Activated CD8-positive, alpha-beta T cell treated with anti-CD3 and anti-CD28 coated beads, Interleukin-2, amount 10 ng/mL, durations not matched to agents 7 days and 5 days (primary cell): ENCODE measurements at regions not wholly inside any gene's neighbourhood (a gene's known extent, or its start where the extent isn't known, plus 50 kb on each side); places are given as distances from the start of the nearest gene placed in this dataset.
"Not testable (repeated sequence)": the region's sequence is repeated elsewhere in the genome, so short reads cannot be mapped to it uniquely, and the experiment has no call there.

Source experiments
- ATAC-seq: fragments of 150-1000 bp; cut with Tn5 transposase; one replicate; pipeline ENCODE4 v1.10.0; 2021; ENCODE audit warnings: moderate library complexity
- CTCF ChIA-PET: fragments of 350-600 bp; sonication (Branson Sonifier 250); formaldehyde crosslinking; loops from one replicate; lab custom pipeline; 2021; ENCODE audit warnings: antibody characterized with exemption; lab: Charles Lee
- POLR2A ChIA-PET: fragments of 350-600 bp; sonication (Branson Sonifier 250); formaldehyde crosslinking; loops from one replicate; lab custom pipeline; 2021; ENCODE audit warnings: antibody characterized with exemption; lab: Charles Lee
- DNase-seq: peaks from one replicate; pipeline ENCODE4 v3.0.0-alpha.2; 2020
- H3K27ac Mint-ChIP-seq: one replicate; pipeline ENCODE4 v1.8.0; 2021; ENCODE audit warnings: mild to moderate bottlenecking, mixed read lengths
- H3K27me3 Mint-ChIP-seq: one replicate; pipeline ENCODE4 v1.8.0; 2021; ENCODE audit warnings: low read depth, mixed read lengths
- H3K36me3 Mint-ChIP-seq: one replicate; pipeline ENCODE4 v1.8.0; 2021; ENCODE audit warnings: low read depth, mixed read lengths
- H3K4me1 Mint-ChIP-seq: one replicate; pipeline ENCODE4 v1.8.0; 2021; ENCODE audit warnings: low read depth, mixed read lengths
- H3K4me3 Mint-ChIP-seq: one replicate; pipeline ENCODE4 v1.8.0; 2021; ENCODE audit warnings: mild to moderate bottlenecking, mixed read lengths
- H3K9me3 Mint-ChIP-seq: one replicate; pipeline ENCODE4 v1.8.0; 2022; ENCODE audit warnings: mixed read lengths; ENCODE audit not compliant: insufficient read depth

GRCh38 chr10:52950578-52950977 lies 178.0 kb upstream of the MBL2 start:
- H3K27me3 Mint-ChIP-seq = no peaks in the 10 kb centered on the region
- no peak for ATAC-seq
- peaks cover 13% of the 10 kb centered on the region for H3K9me3 Mint-ChIP-seq

DNA sequence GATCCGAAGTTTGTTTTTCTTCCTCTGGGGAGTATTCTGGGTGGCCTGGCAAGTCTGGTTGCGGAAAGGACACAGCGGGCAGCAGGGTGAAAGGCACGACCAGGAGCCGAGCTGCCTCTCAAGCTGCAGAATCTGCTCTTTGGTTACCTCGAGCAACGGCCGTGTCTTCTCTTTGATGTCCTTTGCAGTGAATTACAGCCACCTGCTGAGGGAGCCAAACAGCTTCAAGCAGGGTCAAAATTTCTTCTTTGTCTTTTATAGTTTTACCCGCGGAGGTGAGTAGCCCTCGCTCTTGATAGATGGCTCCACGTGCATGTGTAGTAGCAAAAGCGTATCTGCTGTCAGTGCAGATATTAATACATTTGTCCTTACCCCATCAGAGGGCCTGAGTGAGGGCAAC lies 177.3 kb upstream of the MBL2 start:
- Mint-ChIP-seq H3K9me3 (peaks cover 13% of the 10 kb centered on the region), H3K4me3 (no peak overlapping the region), H3K27me3 (no peaks in the 10 kb centered on the region), H3K27ac (no peak overlapping the region), H3K36me3 (no peaks in the 10 kb centered on the region), H3K4me1 (no peaks in the 10 kb centered on the region)
- POLR2A ChIA-PET = no interaction called here
- DNase-seq = no peak
- CTCF ChIA-PET = no interaction called here
- ATAC-seq = no peak

More at GRCh38 chr10:52950578-52950977, 178.0 kb upstream of the MBL2 start:
- Mint-ChIP-seq H3K36me3 (no peaks in the 10 kb centered on the region), H3K4me1 (no peaks in the 10 kb centered on the region), H3K4me3 (no peak overlapping the region), H3K27ac (no peak overlapping the region)
- POLR2A ChIA-PET = no interaction called here
- DNase-seq = no peak
- CTCF ChIA-PET = no interaction called here

GRCh38 chr10:52946486-52946885 lies 173.9 kb upstream of the MBL2 start:
- Mint-ChIP-seq H3K27ac (no peak overlapping the region), H3K9me3 (peaks cover 8% of the 10 kb centered on the region), H3K4me1 (no peaks in the 10 kb centered on the region), H3K4me3 (no peak overlapping the region), H3K27me3 (no peaks in the 10 kb centered on the region), H3K36me3 (no peaks in the 10 kb centered on the region)
- POLR2A ChIA-PET = no interaction called here
- no peak for ATAC-seq
- no peak for DNase-seq
- CTCF ChIA-PET = no interaction called here

DNA sequence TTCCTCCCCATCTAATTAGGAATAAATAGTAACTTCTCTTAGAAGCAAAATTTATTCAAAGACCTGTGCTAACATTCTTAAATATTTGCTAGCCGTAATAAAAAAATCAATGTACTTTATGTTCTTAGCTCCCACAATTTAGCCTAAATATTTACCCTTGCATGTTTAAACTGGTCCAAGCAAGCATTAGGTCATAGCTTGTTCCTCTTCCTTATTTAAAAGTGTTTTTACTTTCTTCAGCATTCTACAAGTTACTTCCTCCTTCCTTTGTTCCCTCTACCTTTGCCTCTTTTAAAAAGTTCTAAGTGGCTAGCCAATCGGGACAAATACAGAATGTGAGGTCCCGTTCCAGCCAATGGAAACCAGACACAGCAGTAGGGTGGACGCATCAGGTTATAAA lies 172.9 kb upstream of the MBL2 start:
- H3K9me3 Mint-ChIP-seq, H3K4me3 Mint-ChIP-seq, H3K36me3 Mint-ChIP-seq, DNase-seq, H3K27me3 Mint-ChIP-seq, CTCF ChIA-PET, H3K4me1 Mint-ChIP-seq, POLR2A ChIA-PET, H3K27ac Mint-ChIP-seq, ATAC-seq: not testable (repeated sequence)

- CTCF ChIA-PET = no interaction called here
Observed at GRCh38 chr10:52940921-52941320, 168.3 kb upstream of the MBL2 start.

GRCh38 chr10:52939894-52940293 lies 167.3 kb upstream of the MBL2 start:
- ATAC-seq (no peak), DNase-seq (no peak)
- Mint-ChIP-seq H3K4me3 (no peak overlapping the region), H3K9me3 (no peaks in the 10 kb centered on the region), H3K27ac (no peak overlapping the region), H3K4me1 (no peaks in the 10 kb centered on the region), H3K27me3 (no peaks in the 10 kb centered on the region), H3K36me3 (no peaks in the 10 kb centered on the region)
- ChIA-PET POLR2A (no interaction called here), CTCF (no interaction called here)

More at GRCh38 chr10:52940921-52941320, 168.3 kb upstream of the MBL2 start:
- ATAC-seq (no peak), DNase-seq (no peak)
- POLR2A ChIA-PET = no interaction called here
- H3K4me1 Mint-ChIP-seq = no peaks in the 10 kb centered on the region
- no peak overlapping the region for H3K4me3 Mint-ChIP-seq
- H3K9me3 Mint-ChIP-seq = no peaks in the 10 kb centered on the region
- no peak overlapping the region for H3K27ac Mint-ChIP-seq
- no peaks in the 10 kb centered on the region for H3K36me3 Mint-ChIP-seq
- no peaks in the 10 kb centered on the region for H3K27me3 Mint-ChIP-seq

GRCh38 chr10:52933748-52934147 lies 161.2 kb upstream of the MBL2 start:
- Mint-ChIP-seq H3K4me1 (no peaks in the 10 kb centered on the region), H3K9me3 (no peaks in the 10 kb centered on the region), H3K4me3 (no peak overlapping the region), H3K27me3 (no peaks in the 10 kb centered on the region), H3K27ac (no peak overlapping the region), H3K36me3 (no peaks in the 10 kb centered on the region)
- no peak for DNase-seq
- POLR2A ChIA-PET = no interaction called here
- CTCF ChIA-PET = no interaction called here
- ATAC-seq = no peak

- H3K9me3 Mint-ChIP-seq = no peaks in the 10 kb centered on the region
- no peaks in the 10 kb centered on the region for H3K27me3 Mint-ChIP-seq
- POLR2A ChIA-PET = no interaction called here
- DNase-seq = no peak
- no peaks in the 10 kb centered on the region for H3K4me1 Mint-ChIP-seq
- no peak overlapping the region for H3K4me3 Mint-ChIP-seq
- H3K27ac Mint-ChIP-seq = no peak overlapping the region
- no peak for ATAC-seq
- CTCF ChIA-PET = no interaction called here
- no peaks in the 10 kb centered on the region for H3K36me3 Mint-ChIP-seq
Observed at GRCh38 chr10:52927678-52928077, 155.1 kb upstream of the MBL2 start.

- no peak for ATAC-seq
- CTCF ChIA-PET = no interaction called here
Observed at GRCh38 chr10:52923520-52923919, 150.9 kb upstream of the MBL2 start.

DNA sequence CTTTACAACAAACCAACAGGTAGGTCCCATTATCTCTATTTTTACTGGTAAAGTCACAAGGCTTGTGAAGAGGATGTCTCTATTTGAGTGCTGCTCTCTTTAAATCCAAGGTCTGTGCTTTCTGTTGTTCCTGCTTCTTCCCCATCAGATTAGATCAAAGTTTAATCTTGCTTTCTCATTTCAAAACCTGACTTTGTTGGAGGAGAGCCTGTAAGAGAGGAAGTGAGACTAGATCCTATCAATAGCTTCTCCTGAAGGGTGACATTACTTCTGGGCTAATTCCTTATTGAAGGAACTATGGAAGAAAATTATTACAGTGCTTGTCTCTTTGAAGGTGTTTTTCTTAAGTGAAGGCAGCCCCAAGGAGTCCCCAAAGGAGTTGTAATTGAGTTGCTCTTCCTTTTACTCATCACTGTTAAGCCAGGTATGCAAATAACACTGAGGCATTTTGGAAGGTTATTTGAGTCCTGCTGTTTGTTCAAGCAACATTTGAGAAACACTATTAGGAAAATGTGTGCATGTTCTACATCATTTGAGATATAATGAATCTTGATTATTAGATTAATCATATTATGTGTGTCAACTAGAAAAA lies 146.2 kb upstream of the MBL2 start:
- H3K4me1 Mint-ChIP-seq = no peaks in the 10 kb centered on the region
- no peaks in the 10 kb centered on the region for H3K27me3 Mint-ChIP-seq
- H3K27ac Mint-ChIP-seq = no peak overlapping the region
- no peaks in the 10 kb centered on the region for H3K9me3 Mint-ChIP-seq
- ATAC-seq = no peak
- no peak for DNase-seq
- no peak overlapping the region for H3K4me3 Mint-ChIP-seq
- no peaks in the 10 kb centered on the region for H3K36me3 Mint-ChIP-seq
- POLR2A ChIA-PET = no interaction called here
- CTCF ChIA-PET = no interaction called here

More at GRCh38 chr10:52923520-52923919, 150.9 kb upstream of the MBL2 start:
- no peak overlapping the region for H3K4me3 Mint-ChIP-seq
- no peak for DNase-seq
- H3K27ac Mint-ChIP-seq = no peak overlapping the region
- no peaks in the 10 kb centered on the region for H3K27me3 Mint-ChIP-seq
- no peaks in the 10 kb centered on the region for H3K36me3 Mint-ChIP-seq
- POLR2A ChIA-PET = no interaction called here
- no peaks in the 10 kb centered on the region for H3K9me3 Mint-ChIP-seq
- H3K4me1 Mint-ChIP-seq = no peaks in the 10 kb centered on the region

- Mint-ChIP-seq H3K4me3 (no peak overlapping the region), H3K4me1 (no peaks in the 10 kb centered on the region), H3K9me3 (no peaks in the 10 kb centered on the region), H3K27me3 (no peaks in the 10 kb centered on the region), H3K36me3 (no peaks in the 10 kb centered on the region), H3K27ac (no peak overlapping the region)
- DNase-seq (no peak), ATAC-seq (no peak)
- CTCF ChIA-PET = no interaction called here
- POLR2A ChIA-PET = no interaction called here
Observed at GRCh38 chr10:52915391-52915790, 142.8 kb upstream of the MBL2 start.

DNA sequence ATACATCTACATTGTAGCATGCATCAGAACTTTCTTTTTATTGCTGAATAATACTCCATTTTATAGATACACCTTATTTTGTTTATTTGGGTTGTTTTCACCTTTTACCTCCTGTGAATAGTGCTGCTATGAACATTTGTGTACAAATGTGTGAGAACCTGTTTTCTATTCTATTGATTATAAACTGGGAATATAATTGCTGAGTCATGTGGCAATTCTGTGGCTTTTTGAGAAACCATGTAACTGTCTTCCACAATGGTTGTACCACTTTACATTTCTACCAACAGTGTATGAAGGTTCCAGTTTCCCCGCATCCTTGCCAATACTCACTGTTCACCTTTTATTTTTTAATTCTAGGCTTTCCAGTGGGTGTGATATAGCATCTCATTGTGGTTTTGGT lies 138.6 kb upstream of the MBL2 start:
- H3K4me1 Mint-ChIP-seq = no peaks in the 10 kb centered on the region
- ATAC-seq = no peak
- DNase-seq = no peak
- ChIA-PET POLR2A (no interaction called here), CTCF (no interaction called here)
- H3K4me3 Mint-ChIP-seq = no peak overlapping the region
- H3K27me3 Mint-ChIP-seq = no peaks in the 10 kb centered on the region
- no peak overlapping the region for H3K27ac Mint-ChIP-seq
- no peaks in the 10 kb centered on the region for H3K36me3 Mint-ChIP-seq
- no peaks in the 10 kb centered on the region for H3K9me3 Mint-ChIP-seq

DNA sequence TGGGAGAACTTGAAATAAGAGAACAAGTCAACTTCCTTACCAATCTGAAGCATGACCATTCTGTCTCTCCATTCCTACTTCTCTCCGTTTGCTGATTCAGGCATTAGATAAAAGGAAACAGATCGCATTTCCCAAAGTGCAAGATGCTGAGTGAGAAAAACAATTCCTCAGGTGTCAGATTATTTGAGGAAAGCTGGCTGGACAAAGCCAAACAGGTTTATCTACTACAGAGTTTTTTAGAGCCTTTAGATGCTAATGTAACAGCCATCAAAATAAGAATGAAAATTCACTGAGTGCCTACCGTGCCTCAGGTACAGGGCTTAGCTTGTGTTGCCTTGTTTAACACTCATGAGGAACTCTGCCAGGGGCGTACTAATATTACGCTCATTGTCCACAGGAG lies 135.9 kb upstream of the MBL2 start:
- DNase-seq (no peak), ATAC-seq (no peak)
- Mint-ChIP-seq H3K27ac (no peak overlapping the region), H3K27me3 (no peaks in the 10 kb centered on the region), H3K4me1 (no peaks in the 10 kb centered on the region), H3K4me3 (no peak overlapping the region), H3K36me3 (no peaks in the 10 kb centered on the region), H3K9me3 (no peaks in the 10 kb centered on the region)
- ChIA-PET CTCF (no interaction called here), POLR2A (no interaction called here)
